IMR-90 (cell line): ENCODE measurements at regions not wholly inside any gene's neighbourhood (a gene's known extent, or its start where the extent isn't known, plus 50 kb on each side); places are given as distances from the start of the nearest gene placed in this dataset.

ENCODE experiments used
- ATAC-seq: fragments of 200-7000 bp; cut with Tn5 transposase; 2 replicates; pipeline ENCODE4 v1.9.1; 2020; ENCODE audit warnings: low read depth, mild to moderate bottlenecking, moderate library complexity
- BruUV-seq: library from RNA; stranded (reverse); fragments of 400-500 nt; replicated peaks from 2 replicates; lab custom pipeline; 2021; lab: Mats Ljungman, UMichigan
- CTCF ChIA-PET: fragments of 300-600 bp; formaldehyde crosslinking; extraction: SDS; loops from one replicate; lab custom pipeline; 2021; ENCODE audit warnings: antibody characterized with exemption; lab: Yijun Ruan, JAX
- POLR2A ChIA-PET: fragments of 300-600 bp; sonication (Branson Sonifier 250); formaldehyde crosslinking; loops from one replicate; lab custom pipeline; 2022; ENCODE audit warnings: antibody characterized with exemption; ENCODE audit not compliant: unreplicated experiment; lab: Charles Lee
- DNase-seq: peaks from one replicate; pipeline ENCODE4 v3.0.0; 2013
- H2AFZ ChIP-seq: replicated peaks from 2 replicates; pipeline ENCODE3; 2013; ENCODE audit warnings: low read length, mild to moderate bottlenecking; ENCODE audit not compliant: poor library complexity
- H2AK5ac ChIP-seq: 2 replicates; pipeline ENCODE4 v1.6.1; 2013; ENCODE audit warnings: low read depth, low read length, inconsistent platforms
- H2AK9ac ChIP-seq: replicated peaks from 2 replicates; pipeline ENCODE3; 2013; ENCODE audit warnings: mild to moderate bottlenecking, low read depth, low read length, moderate library complexity; ENCODE audit not compliant: poor library complexity
- H2BK120ac ChIP-seq: 2 replicates; pipeline ENCODE4 v1.6.1; 2013; ENCODE audit warnings: low read depth, low read length, inconsistent platforms
- H2BK15ac ChIP-seq: 3 replicates; pipeline ENCODE4 v1.6.1; 2013; ENCODE audit warnings: low read depth, low read length, inconsistent platforms
- H2BK20ac ChIP-seq: 2 replicates; pipeline ENCODE4 v1.6.1; 2013; ENCODE audit warnings: low read depth, mild to moderate bottlenecking, inconsistent platforms, low read length, moderate library complexity
- H2BK5ac ChIP-seq: 2 replicates; pipeline ENCODE4 v1.6.1; 2013; ENCODE audit warnings: mild to moderate bottlenecking, low read depth, low read length, inconsistent platforms; ENCODE audit not compliant: poor library complexity, severe bottlenecking
- H3K14ac ChIP-seq: replicated peaks from 2 replicates; pipeline ENCODE4 v1.6.1; 2013; ENCODE audit warnings: low read depth, low read length, inconsistent platforms
- H3K18ac ChIP-seq: 2 replicates; pipeline ENCODE4 v1.6.1; 2013; ENCODE audit warnings: low read depth, low read length, control low read depth
- H3K23ac ChIP-seq: 2 replicates; pipeline ENCODE4 v1.6.1; 2013; ENCODE audit warnings: low read depth, low read length, inconsistent platforms
- H3K27ac ChIP-seq: 2 replicates; pipeline ENCODE4 v1.5.1; 2013; ENCODE audit warnings: mild to moderate bottlenecking, control low read depth, low read length; ENCODE audit not compliant: insufficient read depth
- H3K27me3 ChIP-seq: 2 replicates; pipeline ENCODE4 v1.6.1; 2013; ENCODE audit warnings: low read length; ENCODE audit not compliant: control insufficient read depth, insufficient read depth
- H3K36me3 ChIP-seq: 2 replicates; pipeline ENCODE4 v1.6.1; 2013; ENCODE audit warnings: low read length, mixed read lengths; ENCODE audit not compliant: control insufficient read depth, insufficient read depth
- H3K4ac ChIP-seq: 2 replicates; pipeline ENCODE4 v1.6.1; 2013; ENCODE audit warnings: low read depth, low read length, inconsistent platforms
- H3K4me1 ChIP-seq: 2 replicates; pipeline ENCODE4 v1.6.1; 2013; ENCODE audit warnings: low read length, mixed read lengths; ENCODE audit not compliant: control insufficient read depth, insufficient read depth
- H3K4me2 ChIP-seq: 2 replicates; pipeline ENCODE4 v1.6.1; 2013; ENCODE audit warnings: low read depth, mild to moderate bottlenecking, control low read depth, low read length, moderate library complexity
- H3K4me3 ChIP-seq: 2 replicates; pipeline ENCODE4 v1.5.1; 2013; ENCODE audit warnings: low read depth, mild to moderate bottlenecking, control low read depth, low read length, moderate library complexity; ENCODE audit not compliant: insufficient read depth
- H3K56ac ChIP-seq: 2 replicates; pipeline ENCODE4 v1.6.1; 2013; ENCODE audit warnings: low read length, inconsistent platforms; ENCODE audit not compliant: insufficient read depth; ENCODE audit errors: extremely low read depth
- H3K79me1 ChIP-seq, 2 experiments: 2 replicates each; pipeline ENCODE4 v1.6.1; 2013; ENCODE audit warnings: low read length in 2 of 2, inconsistent platforms in 1 of 2, low read depth in 1 of 2
- H3K9ac ChIP-seq: 2 replicates; pipeline ENCODE4 v1.6.1; 2013; ENCODE audit warnings: low read depth, low read length, control low read depth
- H3K9me1 ChIP-seq: 2 replicates; pipeline ENCODE4 v1.6.1; 2013; ENCODE audit warnings: low read length, inconsistent platforms; ENCODE audit not compliant: insufficient read depth
- H3K9me3 ChIP-seq: 2 replicates; pipeline ENCODE4 v1.6.1; 2013; ENCODE audit warnings: low read length; ENCODE audit not compliant: control insufficient read depth, insufficient read depth
- H4K20me1 ChIP-seq: 2 replicates; pipeline ENCODE4 v1.6.1; 2013; ENCODE audit warnings: low read length, inconsistent platforms; ENCODE audit not compliant: insufficient read depth
- H4K5ac ChIP-seq: 2 replicates; pipeline ENCODE4 v1.6.1; 2013; ENCODE audit warnings: mild to moderate bottlenecking, low read depth, low read length, control low read depth
- H4K8ac ChIP-seq, 2 experiments: 2 replicates each; pipeline ENCODE4 v1.6.1; 2013; ENCODE audit warnings: low read depth in 2 of 2, low read length in 2 of 2, control low read depth in 1 of 2, inconsistent platforms in 1 of 2
- H4K91ac ChIP-seq: 2 replicates; pipeline ENCODE4 v1.6.1; 2013; ENCODE audit warnings: low read depth, low read length, inconsistent platforms; ENCODE audit not compliant: insufficient read depth
- BHLHE40 ChIP-seq: fragments of 150-350 bp; IDR thresholded peaks from 2 replicates; pipeline ENCODE4 v1.6.1; 2016; ENCODE audit warnings: mild to moderate bottlenecking, low read depth, low read length
- FOS ChIP-seq: fragments of 150-350 bp; IDR thresholded peaks from 2 replicates; pipeline ENCODE4 v1.6.1; 2016; ENCODE audit warnings: low read depth, low read length
- MAFK ChIP-seq: IDR thresholded peaks from 2 replicates; pipeline ENCODE4 v1.6.1; 2012; ENCODE audit warnings: low read depth, low read length, improper control_type of control experiment
- MAZ ChIP-seq: IDR thresholded peaks from 2 replicates; pipeline ENCODE4 v1.6.1; 2012; ENCODE audit warnings: low read depth, mild to moderate bottlenecking, low read length, improper control_type of control experiment, moderate library complexity, borderline replicate concordance
- NFE2L2 ChIP-seq: fragments of 150-350 bp; IDR thresholded peaks from 2 replicates; pipeline ENCODE4 v1.6.1; 2016; ENCODE audit warnings: low read depth, mild to moderate bottlenecking, low read length
- POLR2A ChIP-seq: IDR thresholded peaks from 2 replicates; pipeline ENCODE4 v1.6.1; 2012; ENCODE audit warnings: mild to moderate bottlenecking, low read depth, low read length
- RAD21 ChIP-seq: IDR thresholded peaks from 2 replicates; pipeline ENCODE4 v1.6.1; 2012; ENCODE audit warnings: low read length, improper control_type of control experiment
- RCOR1 ChIP-seq: IDR thresholded peaks from 2 replicates; pipeline ENCODE4 v1.6.1; 2012; ENCODE audit warnings: mild to moderate bottlenecking, low read length, improper control_type of control experiment; ENCODE audit not compliant: insufficient replicate concordance
- RFX5 ChIP-seq: IDR thresholded peaks from 2 replicates; pipeline ENCODE4 v1.8.0; 2012; ENCODE audit warnings: low read depth, mild to moderate bottlenecking, low read length, moderate library complexity
- SMC3 ChIP-seq: fragments of 150-350 bp; IDR thresholded peaks from 2 replicates; pipeline ENCODE4 v1.6.1; 2016; ENCODE audit warnings: low read depth, mild to moderate bottlenecking, antibody characterized with exemption, low read length, moderate library complexity
- WGBS, 2 experiments: methylation state at CpG; one replicate each; pipeline versions ENCODE4 v1.1.5 to v1.1.7; 2013; ENCODE audit warnings: missing lambda C conversion rate in 2 of 2; ENCODE audit not compliant: insufficient read length in 1 of 2; ENCODE audit errors: extremely low coverage in 2 of 2; 5-methylcytosine and 5-hydroxymethylcytosine counted together
- dilution Hi-C: fragments of 300-500 bp; cut with HindIII; formaldehyde crosslinking; loops from one replicate; pipeline ENCODE4 v1.14.3; 2018; ENCODE audit warnings: low sequenced_read_pairs; ENCODE audit not compliant: unreplicated experiment
- in situ Hi-C: fragments of 300-500 bp; cut with MboI; formaldehyde crosslinking; loops from 3 replicates; pipeline ENCODE4 v1.14.3; 2019; ENCODE audit warnings: low sequenced_read_pairs, inconsistent platforms, mixed read lengths
- intact Hi-C: fragments of 100-400 bp; cut with micrococcal nuclease; formaldehyde crosslinking; loops from 2 replicates; pipeline ENCODE4 v1.10.0; 2022
- TF ChIP-seq, protein P1 (sequence below): fragments of 150-350 bp; IDR thresholded peaks from 2 replicates; pipeline ENCODE4 v1.6.1; 2016; ENCODE audit warnings: low read depth, mild to moderate bottlenecking, low read length, moderate library complexity, borderline replicate concordance
- TF ChIP-seq, protein P2 (sequence below): conservative IDR thresholded peaks from 2 replicates; pipeline ENCODE4 v1.5.1; 2012; ENCODE audit warnings: mild to moderate bottlenecking, low read depth, low read length, improper control_type of control experiment

DNA sequence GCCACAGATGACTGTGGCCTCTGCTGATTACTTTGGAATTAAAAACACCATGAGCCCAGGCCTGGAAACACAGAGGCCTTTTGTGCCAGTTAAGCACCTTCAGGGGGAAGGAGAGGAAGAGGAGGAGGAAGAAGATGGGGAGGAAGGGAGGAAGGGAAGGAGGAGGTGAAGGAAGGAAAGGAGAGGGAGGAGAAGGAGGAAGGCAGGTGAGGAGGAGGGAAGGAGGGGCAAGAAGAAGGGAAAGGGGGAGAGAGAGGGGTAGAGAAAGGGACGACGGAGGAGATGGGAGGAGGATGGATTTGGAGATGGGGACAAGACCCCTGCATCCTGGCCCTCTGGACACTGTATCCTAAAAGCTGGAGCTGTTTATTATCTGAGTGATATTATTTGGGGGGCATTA is 231.0 kb downstream of the UQCRFS1 start:
- Histone ChIP-seq H3K9ac (no peak overlapping the region), H3K4me1 (no peaks in the 10 kb centered on the region), H2BK20ac (no peak overlapping the region), H2AK9ac (no peak overlapping the region), H3K23ac (no peak overlapping the region), H4K8ac (no peak overlapping the region), H4K91ac (no peak overlapping the region), H3K18ac (no peak overlapping the region), H3K4me2 (no peak overlapping the region), H3K14ac (no peak overlapping the region), H3K27ac (no peak overlapping the region), H4K20me1 (no peaks in the 10 kb centered on the region), H3K36me3 (no peaks in the 10 kb centered on the region), H3K27me3 (peaks cover 2% of the 10 kb centered on the region), H3K9me1 (no peaks in the 10 kb centered on the region), H2BK120ac (no peak overlapping the region), H4K5ac (no peak overlapping the region), H3K4ac (no peak overlapping the region), H2AFZ (no peak overlapping the region), H2BK15ac (no peak overlapping the region), H2BK5ac (no peak overlapping the region), H3K9me3 (peaks cover 3% of the 10 kb centered on the region; the same call in 1 of the 2 replicates), H3K4me3 (no peak overlapping the region), H2AK5ac (no peak overlapping the region), H3K79me1 (no peaks in the 10 kb centered on the region), H3K56ac (no peak overlapping the region)
- DNase-seq (no peak), ATAC-seq (no peak)
- dilution Hi-C loops = no loop called here
- no TSS peak for BruUV-seq
- in situ Hi-C loops = loop anchor here (25.0 kb wide), 1 partner anchor 245 kb away; no protein-coding TSS in a partner anchor
- CTCF ChIA-PET = no interaction called here
- 70 to 100% methylated on average over 2 of the region's 2 CpGs for WGBS, 2 experiments
- POLR2A ChIA-PET = no interaction called here
- intact Hi-C loops = no loop called here
- TF ChIP-seq BHLHE40 (no peak), FOS (no peak), RCOR1 (no peak), POLR2A (no peak), MAZ (no peak), SMC3 (no peak), NFE2L2 (no peak), RAD21 (no peak), RFX5 (no peak), MAFK (no peak)
- TF ChIP-seq, protein P1, sequence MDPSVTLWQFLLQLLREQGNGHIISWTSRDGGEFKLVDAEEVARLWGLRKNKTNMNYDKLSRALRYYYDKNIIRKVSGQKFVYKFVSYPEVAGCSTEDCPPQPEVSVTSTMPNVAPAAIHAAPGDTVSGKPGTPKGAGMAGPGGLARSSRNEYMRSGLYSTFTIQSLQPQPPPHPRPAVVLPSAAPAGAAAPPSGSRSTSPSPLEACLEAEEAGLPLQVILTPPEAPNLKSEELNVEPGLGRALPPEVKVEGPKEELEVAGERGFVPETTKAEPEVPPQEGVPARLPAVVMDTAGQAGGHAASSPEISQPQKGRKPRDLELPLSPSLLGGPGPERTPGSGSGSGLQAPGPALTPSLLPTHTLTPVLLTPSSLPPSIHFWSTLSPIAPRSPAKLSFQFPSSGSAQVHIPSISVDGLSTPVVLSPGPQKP = no peak
- TF ChIP-seq, protein P2, sequence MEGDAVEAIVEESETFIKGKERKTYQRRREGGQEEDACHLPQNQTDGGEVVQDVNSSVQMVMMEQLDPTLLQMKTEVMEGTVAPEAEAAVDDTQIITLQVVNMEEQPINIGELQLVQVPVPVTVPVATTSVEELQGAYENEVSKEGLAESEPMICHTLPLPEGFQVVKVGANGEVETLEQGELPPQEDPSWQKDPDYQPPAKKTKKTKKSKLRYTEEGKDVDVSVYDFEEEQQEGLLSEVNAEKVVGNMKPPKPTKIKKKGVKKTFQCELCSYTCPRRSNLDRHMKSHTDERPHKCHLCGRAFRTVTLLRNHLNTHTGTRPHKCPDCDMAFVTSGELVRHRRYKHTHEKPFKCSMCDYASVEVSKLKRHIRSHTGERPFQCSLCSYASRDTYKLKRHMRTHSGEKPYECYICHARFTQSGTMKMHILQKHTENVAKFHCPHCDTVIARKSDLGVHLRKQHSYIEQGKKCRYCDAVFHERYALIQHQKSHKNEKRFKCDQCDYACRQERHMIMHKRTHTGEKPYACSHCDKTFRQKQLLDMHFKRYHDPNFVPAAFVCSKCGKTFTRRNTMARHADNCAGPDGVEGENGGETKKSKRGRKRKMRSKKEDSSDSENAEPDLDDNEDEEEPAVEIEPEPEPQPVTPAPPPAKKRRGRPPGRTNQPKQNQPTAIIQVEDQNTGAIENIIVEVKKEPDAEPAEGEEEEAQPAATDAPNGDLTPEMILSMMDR = no peak
